ENCODE measurements at regions not wholly inside any gene's neighbourhood (a gene's known extent, or its start where the extent isn't known, plus 50 kb on each side); places are given as distances from the start of the nearest gene placed in this dataset.

DNA sequence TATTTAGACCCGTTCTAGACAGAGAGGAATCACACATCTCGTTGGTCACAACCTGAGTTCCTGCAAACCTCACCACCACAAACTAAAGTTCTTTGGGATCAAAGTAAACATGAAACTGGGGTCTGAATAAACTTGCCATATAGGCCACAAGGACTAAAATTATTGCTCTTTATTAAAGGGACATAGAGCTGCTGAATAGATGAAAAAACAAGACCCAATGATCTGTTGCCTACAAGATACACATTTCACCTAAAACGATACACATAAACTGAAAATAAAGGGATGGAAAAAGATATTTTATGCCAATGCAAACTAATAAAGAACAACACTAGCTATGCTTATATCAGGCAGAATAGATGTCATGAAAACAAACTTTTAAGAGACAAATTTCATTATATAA is 623.0 kb downstream of the TBC1D32 start:
- no peak for TF ChIP-seq CTCF (IDR thresholded peaks at IDR 0.05)
- no peak for TF ChIP-seq SIN3A (IDR thresholded peaks at IDR 0.05; ENCODE audit: borderline replicate concordance, insufficient read depth, low read depth, low read length)
- no peak for TF ChIP-seq POLR2AphosphoS5 (IDR thresholded peaks at IDR 0.05; ENCODE audit: low read depth, low read length)
- no peak for TF ChIP-seq TCF7L2 (IDR thresholded peaks at IDR 0.05; ENCODE audit: low read depth, low read length)
- no peak for TF ChIP-seq REST (IDR thresholded peaks at IDR 0.05; ENCODE audit: insufficient read depth in 1 of 2, low read depth in 2 of 2, low read length in 1 of 2)
